ENCODE measurements at regions not wholly inside any gene's neighbourhood (a gene's known extent, or its start where the extent isn't known, plus 50 kb on each side); places are given as distances from the start of the nearest gene placed in this dataset.

DNA sequence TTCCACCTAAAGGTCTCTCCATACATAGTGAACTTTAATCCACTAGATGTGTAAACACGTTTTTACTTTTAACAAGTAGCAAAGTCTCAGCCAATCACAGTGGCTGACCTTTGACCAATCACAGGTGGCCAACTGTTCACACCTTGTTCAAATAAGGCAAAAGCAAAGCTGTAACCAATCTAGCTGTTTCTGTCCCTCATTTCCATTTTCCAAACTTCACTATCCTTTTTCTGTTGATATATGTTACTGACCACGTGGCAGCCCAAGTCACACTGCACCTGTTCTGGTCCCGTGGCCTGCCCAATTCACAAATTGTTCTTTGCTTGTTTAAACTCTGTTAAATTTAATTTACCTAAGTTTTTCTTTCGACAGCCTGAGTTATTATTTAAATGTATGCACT lies 393.5 kb upstream of the NETO1 start:
- TF ChIP-seq, protein P1, sequence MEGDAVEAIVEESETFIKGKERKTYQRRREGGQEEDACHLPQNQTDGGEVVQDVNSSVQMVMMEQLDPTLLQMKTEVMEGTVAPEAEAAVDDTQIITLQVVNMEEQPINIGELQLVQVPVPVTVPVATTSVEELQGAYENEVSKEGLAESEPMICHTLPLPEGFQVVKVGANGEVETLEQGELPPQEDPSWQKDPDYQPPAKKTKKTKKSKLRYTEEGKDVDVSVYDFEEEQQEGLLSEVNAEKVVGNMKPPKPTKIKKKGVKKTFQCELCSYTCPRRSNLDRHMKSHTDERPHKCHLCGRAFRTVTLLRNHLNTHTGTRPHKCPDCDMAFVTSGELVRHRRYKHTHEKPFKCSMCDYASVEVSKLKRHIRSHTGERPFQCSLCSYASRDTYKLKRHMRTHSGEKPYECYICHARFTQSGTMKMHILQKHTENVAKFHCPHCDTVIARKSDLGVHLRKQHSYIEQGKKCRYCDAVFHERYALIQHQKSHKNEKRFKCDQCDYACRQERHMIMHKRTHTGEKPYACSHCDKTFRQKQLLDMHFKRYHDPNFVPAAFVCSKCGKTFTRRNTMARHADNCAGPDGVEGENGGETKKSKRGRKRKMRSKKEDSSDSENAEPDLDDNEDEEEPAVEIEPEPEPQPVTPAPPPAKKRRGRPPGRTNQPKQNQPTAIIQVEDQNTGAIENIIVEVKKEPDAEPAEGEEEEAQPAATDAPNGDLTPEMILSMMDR (conservative IDR thresholded peaks at IDR 0.05; ENCODE audit: low read depth, low read length): no peak
- DNase-seq (ENCODE audit: low read depth): no peak
- H3K4me3 ChIP-seq (ENCODE audit: low read depth, low read length): no peak overlapping the region

- H3K4me3 ChIP-seq (ENCODE audit: low read depth, low read length): no peak overlapping the region
- DNase-seq (ENCODE audit: low read depth): no peak
- TF ChIP-seq, protein P1 (conservative IDR thresholded peaks at IDR 0.05; ENCODE audit: low read depth, low read length): no peak
Measured at GRCh38 chr18:73258375-73259087, 390.7 kb upstream of the NETO1 start.

DNA sequence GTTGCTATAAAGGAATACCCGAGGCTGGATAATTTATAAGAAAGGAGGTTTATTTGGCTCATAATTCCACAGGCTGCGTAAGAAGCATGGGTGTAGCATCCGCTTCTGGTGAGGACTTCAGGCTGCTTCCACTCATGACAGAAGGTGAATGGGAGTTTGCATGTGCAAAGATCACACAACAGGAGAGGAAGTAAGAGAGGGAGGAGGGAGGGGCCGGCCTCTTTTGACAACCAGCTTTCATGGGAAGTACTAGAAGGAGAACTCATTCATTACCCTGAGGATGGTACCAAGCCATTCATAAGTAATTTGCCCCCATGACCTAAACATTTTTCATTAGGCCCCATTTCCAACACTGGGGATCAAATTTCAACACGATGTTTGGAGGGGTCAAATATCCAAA lies 386.8 kb upstream of the NETO1 start:
- TF ChIP-seq, protein P1 (conservative IDR thresholded peaks at IDR 0.05; ENCODE audit: low read depth, low read length): no peak
- no peak overlapping the region for H3K4me3 ChIP-seq (ENCODE audit: low read depth, low read length)
- DNase-seq (ENCODE audit: low read depth): no peak

DNA sequence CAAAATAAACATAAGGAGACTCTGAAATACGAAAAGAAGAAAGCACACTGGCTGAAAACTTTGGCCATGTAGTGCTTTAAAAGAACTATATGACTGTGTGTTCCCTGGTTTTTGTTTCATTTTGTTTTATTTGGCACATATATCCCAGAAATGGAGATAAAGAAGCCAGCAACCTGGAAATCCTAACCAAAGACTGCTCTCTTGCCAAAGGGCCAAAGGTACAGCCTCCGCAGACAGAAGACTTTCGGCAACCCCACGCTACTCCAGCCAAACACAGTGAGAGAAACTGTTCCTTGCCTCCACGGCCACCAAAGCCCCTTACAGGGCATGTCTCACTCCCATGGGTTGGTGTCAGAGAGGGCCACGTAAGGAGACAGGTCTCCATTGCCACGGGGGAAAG lies 381.2 kb upstream of the NETO1 start:
- TF ChIP-seq, protein P1 (conservative IDR thresholded peaks at IDR 0.05; ENCODE audit: low read depth, low read length): no peak
- DNase-seq (ENCODE audit: low read depth): no peak
- H3K4me3 ChIP-seq (ENCODE audit: low read depth, low read length): no peak overlapping the region

GRCh38 chr18:73246763-73247162 lies 379.0 kb upstream of the NETO1 start:
- no peak for DNase-seq (ENCODE audit: low read depth)
- TF ChIP-seq, protein P1 (conservative IDR thresholded peaks at IDR 0.05; ENCODE audit: low read depth, low read length): no peak

DNA sequence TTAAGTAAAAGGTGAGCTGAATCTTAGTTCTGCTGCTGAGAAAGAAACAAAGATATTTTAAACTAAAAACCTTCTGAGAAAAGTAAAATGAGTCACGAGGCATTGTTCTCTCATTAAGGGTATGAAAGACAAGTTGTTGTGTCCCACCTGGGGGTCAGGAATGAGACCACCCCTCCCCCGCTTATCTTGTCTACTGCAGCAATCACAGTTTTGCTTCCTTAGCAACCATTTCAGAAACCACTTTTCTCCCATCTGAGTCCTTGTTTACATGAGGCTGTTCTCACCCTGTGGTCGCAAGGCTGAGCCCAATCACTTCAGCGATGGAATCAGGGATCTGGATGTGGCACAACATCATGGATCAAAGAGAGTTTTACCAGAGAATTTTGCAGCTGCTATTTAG lies 377.6 kb upstream of the NETO1 start:
- DNase-seq (ENCODE audit: low read depth): no peak
- TF ChIP-seq, protein P1 (conservative IDR thresholded peaks at IDR 0.05; ENCODE audit: low read depth, low read length): no peak
- H3K4me3 ChIP-seq (ENCODE audit: low read depth, low read length): no peak overlapping the region

More at GRCh38 chr18:73246763-73247162, 379.0 kb upstream of the NETO1 start:
- no peak overlapping the region for H3K4me3 ChIP-seq (ENCODE audit: low read depth, low read length)

DNA sequence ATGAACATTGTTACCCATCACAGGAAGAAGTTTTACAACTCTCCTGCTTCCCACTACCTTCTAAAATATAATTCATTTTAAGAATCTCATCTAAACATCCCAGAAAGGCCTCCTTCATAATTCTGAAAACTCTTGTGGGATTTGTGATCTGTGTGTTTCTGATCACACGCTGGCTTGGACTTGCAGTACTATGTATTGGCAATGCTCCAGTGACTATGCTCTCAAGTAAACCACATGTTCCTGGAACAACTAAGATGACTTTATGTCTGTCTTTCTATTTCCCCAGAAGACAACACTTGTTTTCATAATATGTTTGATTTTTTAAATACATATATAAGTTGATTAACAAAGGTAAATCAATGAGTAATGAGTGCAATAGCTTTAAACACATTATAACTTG lies 376.6 kb upstream of the NETO1 start:
- TF ChIP-seq, protein P1 (conservative IDR thresholded peaks at IDR 0.05; ENCODE audit: low read depth, low read length): no peak
- no peak overlapping the region for H3K4me3 ChIP-seq (ENCODE audit: low read depth, low read length)
- DNase-seq (ENCODE audit: low read depth): no peak

All from epithelial cell of proximal tubule (primary cell).